Smooth muscle cell (in vitro differentiated cells): ENCODE measurements at regions not wholly inside any gene's neighbourhood (a gene's known extent, or its start where the extent isn't known, plus 50 kb on each side); places are given as distances from the start of the nearest gene placed in this dataset.
"Not testable (repeated sequence)": the region's sequence is repeated elsewhere in the genome, so short reads cannot be mapped to it uniquely, and the experiment has no call there.

ENCODE experiments used
- DNase-seq: peaks from one replicate; lab custom pipeline; 2025; ENCODE audit not compliant: unreplicated experiment; lab: John Stamatoyannopoulos, UW
- H2AFZ ChIP-seq: fragments of 200-600 bp; sonication (generic); 2 replicates; pipeline ENCODE4 v1.6.0; 2016; ENCODE audit warnings: antibody characterized with exemption, low read depth, mild to moderate bottlenecking
- H3F3A ChIP-seq: fragments of 200-600 bp; sonication (generic); 2 replicates; pipeline ENCODE4 v1.6.0; 2017; ENCODE audit warnings: antibody characterized with exemption, low read depth
- H3K27ac ChIP-seq: fragments of 200-600 bp; sonication (generic); 2 replicates; pipeline ENCODE4 v1.5.1; 2016; ENCODE audit warnings: low read depth, mild to moderate bottlenecking
- H3K27me3 ChIP-seq: fragments of 200-600 bp; sonication (generic); 2 replicates; pipeline ENCODE4 v1.6.1; 2016; ENCODE audit warnings: low read depth, mild to moderate bottlenecking
- H3K36me3 ChIP-seq: fragments of 200-600 bp; sonication (generic); 2 replicates; pipeline ENCODE4 v1.5.1; 2016; ENCODE audit warnings: low read depth
- H3K4me1 ChIP-seq: fragments of 200-600 bp; sonication (generic); 2 replicates; pipeline ENCODE4 v1.5.1; 2016; ENCODE audit warnings: low read depth
- H3K4me2 ChIP-seq: fragments of 200-600 bp; sonication (generic); 2 replicates; pipeline ENCODE4 v1.6.0; 2016; ENCODE audit warnings: mild to moderate bottlenecking
- H3K4me3 ChIP-seq: fragments of 200-600 bp; sonication (generic); 2 replicates; pipeline ENCODE4 v1.5.1; 2016; ENCODE audit warnings: mild to moderate bottlenecking
- H3K79me2 ChIP-seq: fragments of 200-600 bp; sonication (generic); 2 replicates; pipeline ENCODE4 v1.6.0; 2016; ENCODE audit warnings: low read depth, mild to moderate bottlenecking
- H3K9ac ChIP-seq: fragments of 200-600 bp; sonication (generic); 2 replicates; pipeline ENCODE4 v1.6.0; 2016; ENCODE audit warnings: low read depth
- H3K9me3 ChIP-seq: fragments of 200-600 bp; sonication (generic); replicated peaks from 2 replicates; pipeline ENCODE4 v1.5.1; 2016; ENCODE audit warnings: low read depth
- H4K20me1 ChIP-seq: fragments of 200-600 bp; sonication (generic); 2 replicates; pipeline ENCODE4 v1.6.0; 2016; ENCODE audit warnings: low read depth
- CTCF ChIP-seq: fragments of 200-600 bp; sonication (generic); IDR thresholded peaks from 2 replicates; pipeline ENCODE4 v1.5.1; 2017; ENCODE audit warnings: borderline replicate concordance, mild to moderate bottlenecking, antibody characterized with exemption; ENCODE audit not compliant: insufficient read depth, poor library complexity, severe bottlenecking
- WGBS: methylation state at CpG from one replicate; pipeline ENCODE4 v1.1.7; 2016; ENCODE audit warnings: low lambda C conversion rate; 5-methylcytosine and 5-hydroxymethylcytosine counted together

- H3K9ac ChIP-seq: no peak overlapping the region
- no peaks in the 10 kb centered on the region for H3K4me1 ChIP-seq
- H4K20me1 ChIP-seq: no peaks in the 10 kb centered on the region
- no peak overlapping the region for H3K4me2 ChIP-seq
- no peak overlapping the region for H3K27ac ChIP-seq
- H3K27me3 ChIP-seq: no peaks in the 10 kb centered on the region
- no peaks in the 10 kb centered on the region for H3K36me3 ChIP-seq
- no peak overlapping the region for H2AFZ ChIP-seq
- no peak overlapping the region for H3K4me3 ChIP-seq
- no peaks in the 10 kb centered on the region for H3K79me2 ChIP-seq
- 92% methylated on average over 3 of the region's 3 CpGs for WGBS
- no peaks in the 10 kb centered on the region for H3F3A ChIP-seq
- DNase-seq: no peak
- no peaks in the 10 kb centered on the region for H3K9me3 ChIP-seq
- TF ChIP-seq CTCF: no peak
Observed at GRCh38 chr11:98300719-98301118, 720.0 kb upstream of the CNTN5 start.

DNA sequence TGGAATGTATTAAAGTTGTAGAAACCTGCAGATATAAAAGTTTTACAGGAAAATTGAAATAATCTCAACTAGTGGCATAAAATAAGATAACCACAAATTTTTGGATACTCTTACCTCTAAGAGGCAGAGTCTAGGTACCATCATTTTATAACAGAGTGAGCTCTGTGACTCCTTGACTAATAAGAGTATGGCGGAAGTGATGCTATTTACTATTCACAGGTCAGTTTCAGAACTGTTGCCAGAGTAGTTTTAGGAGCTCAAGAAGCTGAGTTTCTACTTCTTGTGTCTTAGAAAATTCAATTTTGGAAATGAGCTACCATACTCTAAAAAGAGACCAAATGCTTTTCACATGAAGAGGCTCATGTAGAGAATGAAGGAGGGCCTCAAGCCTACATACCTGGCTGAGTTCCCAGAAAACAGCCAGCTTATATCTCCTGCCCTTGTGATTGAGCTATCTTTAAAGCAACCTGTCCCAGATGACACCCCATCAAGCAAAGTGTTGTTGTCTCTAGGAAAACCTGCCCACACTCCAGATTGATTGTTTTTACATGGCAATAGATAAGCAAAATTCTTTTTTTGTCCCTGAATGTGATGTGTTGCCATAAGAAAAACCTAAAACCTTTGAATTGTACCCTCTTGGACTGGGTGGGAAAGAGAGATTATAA lies 712.8 kb upstream of the CNTN5 start:
- Histone ChIP-seq H3K27ac (no peak overlapping the region), H2AFZ (no peak overlapping the region), H3K36me3 (no peaks in the 10 kb centered on the region), H3K79me2 (no peaks in the 10 kb centered on the region), H3K4me3 (no peak overlapping the region), H4K20me1 (no peaks in the 10 kb centered on the region), H3K9ac (no peak overlapping the region), H3K4me2 (no peak overlapping the region), H3K4me1 (no peaks in the 10 kb centered on the region), H3K9me3 (no peaks in the 10 kb centered on the region), H3F3A (no peaks in the 10 kb centered on the region), H3K27me3 (no peaks in the 10 kb centered on the region)
- no peak for DNase-seq
- WGBS: 100% methylated on average over 1 of the region's 1 CpG
- no peak for TF ChIP-seq CTCF

DNA sequence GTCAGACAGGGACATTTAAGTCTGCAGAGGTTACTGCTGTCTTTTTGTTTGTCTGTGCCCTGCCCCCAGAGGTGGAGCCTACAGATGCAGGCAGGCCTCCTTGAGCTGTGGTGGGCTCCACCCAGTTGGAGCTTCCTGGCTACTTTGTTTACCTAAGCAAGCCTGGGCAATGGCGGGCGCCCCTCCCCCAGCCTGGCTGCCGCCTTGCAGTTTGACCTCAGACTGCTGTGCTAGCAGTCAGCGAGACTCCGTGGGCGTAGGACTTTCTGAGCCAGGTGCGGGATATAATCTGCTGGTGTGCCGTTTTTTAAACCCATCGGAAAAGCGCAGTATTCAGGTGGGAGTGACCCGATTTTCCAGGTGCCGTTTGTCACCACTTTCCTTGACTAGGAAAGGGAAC lies 690.4 kb upstream of the CNTN5 start:
- not testable (repeated sequence) for H3K4me1 ChIP-seq, H4K20me1 ChIP-seq, DNase-seq, H3K9me3 ChIP-seq, H3K4me3 ChIP-seq, H3K27ac ChIP-seq, H3K79me2 ChIP-seq, H3K36me3 ChIP-seq, H3F3A ChIP-seq, H3K9ac ChIP-seq, H3K27me3 ChIP-seq, H3K4me2 ChIP-seq, H2AFZ ChIP-seq
- 95% methylated on average over 8 of the region's 12 CpGs for WGBS

DNA sequence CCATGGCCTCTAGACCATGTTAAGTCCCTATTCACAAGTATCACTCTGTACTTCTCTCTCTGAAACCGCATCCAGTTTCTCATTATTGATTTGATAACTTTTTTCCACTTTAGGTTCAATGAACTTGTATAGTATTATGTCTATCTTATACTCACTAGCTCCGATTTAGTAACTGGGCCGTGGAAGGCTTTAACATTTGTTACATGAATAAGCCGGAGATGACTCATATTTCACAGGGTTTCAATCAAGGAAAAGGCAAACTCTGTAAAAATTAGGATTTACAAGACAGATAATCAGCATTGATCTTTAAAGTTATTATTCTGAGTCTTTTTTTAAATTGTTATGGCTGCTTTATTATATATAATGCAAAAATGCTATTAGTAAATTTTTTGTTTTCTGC lies 662.2 kb upstream of the CNTN5 start:
- H3K4me1 ChIP-seq: no peaks in the 10 kb centered on the region
- no peaks in the 10 kb centered on the region for H3K27me3 ChIP-seq
- no peaks in the 10 kb centered on the region for H3K9me3 ChIP-seq
- no peaks in the 10 kb centered on the region for H3F3A ChIP-seq
- no peak overlapping the region for H2AFZ ChIP-seq
- no peak overlapping the region for H3K4me2 ChIP-seq
- H3K9ac ChIP-seq: no peak overlapping the region
- H3K4me3 ChIP-seq: no peak overlapping the region
- H3K27ac ChIP-seq: no peak overlapping the region
- no peaks in the 10 kb centered on the region for H3K36me3 ChIP-seq
- no peak for TF ChIP-seq CTCF
- DNase-seq: no peak
- WGBS: 69% methylated on average over 4 of the region's 4 CpGs
- no peaks in the 10 kb centered on the region for H3K79me2 ChIP-seq
- H4K20me1 ChIP-seq: no peaks in the 10 kb centered on the region
